ENCODE measurements at regions not wholly inside any gene's neighbourhood (a gene's known extent, or its start where the extent isn't known, plus 50 kb on each side); places are given as distances from the start of the nearest gene placed in this dataset.

GRCh38 chr3:34218706-34219385 lies 420.4 kb downstream of the PDCD6IP start:
- FAIRE-seq: no peak
- Histone ChIP-seq H3K9me1 (ENCODE audit: control insufficient read depth, extremely low read depth, insufficient read depth, low read length) (no peaks in the 10 kb centered on the region), H3K27ac (ENCODE audit: control insufficient read depth, insufficient read depth, low read length) (no peak overlapping the region), H3K9me3 (ENCODE audit: control insufficient read depth, low read depth, low read length) (no peaks in the 10 kb centered on the region), H3K79me2 (ENCODE audit: control insufficient read depth, insufficient read depth, low read length) (no peaks in the 10 kb centered on the region), H3K9ac (ENCODE audit: control insufficient read depth, extremely low read depth, insufficient read depth, low read length) (no peak overlapping the region), H3K36me3 (ENCODE audit: control insufficient read depth in 2 of 2, extremely low read depth in 1 of 2, insufficient read depth in 2 of 2, low read length in 2 of 2) (no peaks in the 10 kb centered on the region), H3K4me3 (ENCODE audit: control insufficient read depth in 2 of 3, extremely low read depth in 1 of 3, insufficient read depth in 2 of 3, low read depth in 1 of 3, low read length in 3 of 3) (no peak overlapping the region), H2AFZ (ENCODE audit: control insufficient read depth, low read length) (no peak overlapping the region), H3K27me3 (ENCODE audit: control insufficient read depth, extremely low read depth, insufficient read depth, low read length) (no peaks in the 10 kb centered on the region), H3K4me1 (ENCODE audit: control insufficient read depth, extremely low read depth, insufficient read depth, low read length) (no peaks in the 10 kb centered on the region), H4K20me1 (ENCODE audit: control insufficient read depth, extremely low read depth, insufficient read depth, low read length) (no peaks in the 10 kb centered on the region), H3K4me2 (ENCODE audit: control insufficient read depth, extremely low read depth, insufficient read depth, low read depth, low read length) (no peak overlapping the region)
- dilution Hi-C loops (cut with MboI; ENCODE audit: extremely low pct_ligation_motif_present, low sequenced_read_pairs): no loop called here
- TF ChIP-seq CTCF (optimal IDR thresholded peaks at IDR 0.05 in 1 of 3, IDR thresholded peaks at IDR 0.05 in 1 of 3, conservative IDR thresholded peaks at IDR 0.05 in 1 of 3; ENCODE audit: extremely low read depth in 1 of 3, insufficient read depth in 2 of 3, low read length in 3 of 3): no peak
- no peak for TF ChIP-seq EZH2 (IDR thresholded peaks at IDR 0.05; ENCODE audit: low read length)
- DNase-seq (ENCODE audit: low read depth, low spot score): no peak

- no peaks in the 10 kb centered on the region for H3K9me1 ChIP-seq (ENCODE audit: control insufficient read depth, extremely low read depth, insufficient read depth, low read length)
- FAIRE-seq: no peak
- H4K20me1 ChIP-seq (ENCODE audit: control insufficient read depth, extremely low read depth, insufficient read depth, low read length): no peaks in the 10 kb centered on the region
- no peak overlapping the region for H3K4me2 ChIP-seq (ENCODE audit: control insufficient read depth, extremely low read depth, insufficient read depth, low read depth, low read length)
- H2AFZ ChIP-seq (ENCODE audit: control insufficient read depth, low read length): no peak overlapping the region
- TF ChIP-seq CTCF (optimal IDR thresholded peaks at IDR 0.05 in 1 of 3, IDR thresholded peaks at IDR 0.05 in 1 of 3, conservative IDR thresholded peaks at IDR 0.05 in 1 of 3; ENCODE audit: extremely low read depth in 1 of 3, insufficient read depth in 2 of 3, low read length in 3 of 3) (no peak), EZH2 (IDR thresholded peaks at IDR 0.05; ENCODE audit: low read length) (no peak)
- H3K9ac ChIP-seq (ENCODE audit: control insufficient read depth, extremely low read depth, insufficient read depth, low read length): no peak overlapping the region
- no peak overlapping the region for H3K27ac ChIP-seq (ENCODE audit: control insufficient read depth, insufficient read depth, low read length)
- dilution Hi-C loops (cut with MboI; ENCODE audit: extremely low pct_ligation_motif_present, low sequenced_read_pairs): no loop called here
- H3K9me3 ChIP-seq (ENCODE audit: control insufficient read depth, low read depth, low read length): no peaks in the 10 kb centered on the region
- H3K27me3 ChIP-seq (ENCODE audit: control insufficient read depth, extremely low read depth, insufficient read depth, low read length): no peaks in the 10 kb centered on the region
- DNase-seq (ENCODE audit: low read depth, low spot score): no peak
- H3K79me2 ChIP-seq (ENCODE audit: control insufficient read depth, insufficient read depth, low read length): no peaks in the 10 kb centered on the region
- H3K36me3 ChIP-seq (ENCODE audit: control insufficient read depth in 2 of 2, extremely low read depth in 1 of 2, insufficient read depth in 2 of 2, low read length in 2 of 2): no peaks in the 10 kb centered on the region
- no peaks in the 10 kb centered on the region for H3K4me1 ChIP-seq (ENCODE audit: control insufficient read depth, extremely low read depth, insufficient read depth, low read length)
- no peak overlapping the region for H3K4me3 ChIP-seq (ENCODE audit: control insufficient read depth in 2 of 3, extremely low read depth in 1 of 3, insufficient read depth in 2 of 3, low read depth in 1 of 3, low read length in 3 of 3)
Observed at GRCh38 chr3:34219556-34219955, 421.1 kb downstream of the PDCD6IP start.

Measured in keratinocyte (primary cell).